Suppressor macrophage (primary cell): ENCODE measurements at regions not wholly inside any gene's neighbourhood (a gene's known extent, or its start where the extent isn't known, plus 50 kb on each side); places are given as distances from the start of the nearest gene placed in this dataset.

ENCODE experiments used
- DNase-seq, 4 experiments: peaks; one replicate each; pipeline ENCODE4 v3.0.0-alpha.2; 2020 to 2022

DNA sequence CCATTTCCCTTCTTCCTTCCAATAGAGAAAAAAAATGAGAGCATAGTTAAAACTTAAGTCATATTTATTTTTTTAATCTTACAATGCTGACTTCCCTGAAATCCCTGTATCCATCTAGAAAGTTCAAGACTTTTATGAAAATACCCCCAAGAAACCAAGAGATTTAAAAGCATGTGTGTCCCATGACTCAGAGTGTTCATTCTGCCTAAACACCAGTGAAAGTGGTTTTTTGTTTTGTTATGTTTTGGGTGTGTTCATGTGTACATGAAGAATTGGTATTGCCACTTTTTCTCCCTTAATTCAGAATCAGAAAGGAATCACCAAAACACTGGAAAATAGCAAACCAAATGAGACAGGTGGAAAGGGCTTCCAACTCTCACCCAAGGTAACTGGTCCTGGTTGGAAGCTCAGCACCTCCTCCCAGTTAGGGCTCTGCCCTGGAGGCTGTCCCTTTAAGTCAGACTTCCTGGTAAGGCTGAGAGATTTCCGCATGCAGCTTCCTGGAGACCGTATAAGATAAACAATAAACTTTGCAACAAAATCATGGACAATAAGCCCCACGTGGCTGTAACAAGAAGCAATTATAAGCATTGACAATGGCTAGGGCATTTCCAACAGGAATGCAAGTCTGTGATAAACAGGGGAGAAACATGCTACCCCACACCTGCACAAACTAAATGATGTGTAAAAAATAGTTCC is 121.9 kb upstream of the ARHGEF3 start:
- DNase-seq, result peak; percentile 52 to 81 (median 64)

GRCh38 chr3:56921573-56922453 is 120.1 kb upstream of the ARHGEF3 start:
- DNase-seq, result peak in 2 of 4 experiments; percentile 19 to 38

DNA sequence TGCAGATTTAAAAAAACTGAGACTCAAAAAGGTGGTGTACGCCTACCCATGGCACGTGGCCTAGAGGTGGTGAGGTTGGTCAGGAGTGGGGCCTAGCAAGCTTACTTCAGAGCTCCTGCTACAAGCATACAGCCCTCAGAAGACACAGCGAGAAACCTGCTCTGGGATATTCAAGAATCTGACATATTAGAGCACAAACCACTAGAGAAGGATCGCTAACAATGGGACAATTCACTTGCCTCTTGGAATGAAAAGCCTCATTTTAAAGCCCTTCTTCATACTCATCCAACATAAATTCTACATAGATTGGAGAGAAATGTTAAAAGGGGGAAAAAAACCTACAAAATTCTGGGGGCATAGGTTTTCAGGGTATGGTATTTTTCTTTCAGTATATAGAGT is 118.0 kb upstream of the ARHGEF3 start:
- DNase-seq, result no peak

DNA sequence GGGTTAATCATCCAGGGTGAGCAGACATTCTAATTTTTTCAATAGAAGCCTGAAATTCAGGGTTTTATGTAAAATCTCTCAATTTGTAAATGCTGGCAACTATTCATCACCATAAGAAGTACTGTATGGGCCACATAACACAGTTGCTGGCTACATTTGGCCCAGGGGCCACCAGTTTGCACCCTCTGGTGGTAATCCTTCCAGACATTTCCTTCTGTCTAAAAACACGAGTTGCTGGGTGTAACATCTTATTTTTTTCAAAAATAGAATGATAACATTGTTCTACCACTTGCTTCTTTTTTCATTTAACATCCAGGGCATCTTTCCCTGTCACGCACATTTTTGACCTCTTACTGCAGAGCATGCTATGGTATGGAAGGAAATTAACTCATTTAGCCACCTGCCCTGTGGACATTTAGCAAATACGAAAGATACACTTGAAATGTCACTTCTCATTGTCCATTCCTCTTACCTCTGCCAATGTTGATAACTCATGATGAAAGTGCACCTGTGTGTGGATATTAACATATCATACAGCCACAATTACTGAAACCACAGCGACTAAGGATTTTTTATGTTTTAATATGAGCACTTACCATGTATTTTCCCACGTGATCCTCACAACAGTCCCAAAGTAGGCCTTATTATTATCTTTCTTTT is 117.5 kb upstream of the ARHGEF3 start:
- peak in 2 of 4 experiments; percentile 21 to 22 for DNase-seq

DNA sequence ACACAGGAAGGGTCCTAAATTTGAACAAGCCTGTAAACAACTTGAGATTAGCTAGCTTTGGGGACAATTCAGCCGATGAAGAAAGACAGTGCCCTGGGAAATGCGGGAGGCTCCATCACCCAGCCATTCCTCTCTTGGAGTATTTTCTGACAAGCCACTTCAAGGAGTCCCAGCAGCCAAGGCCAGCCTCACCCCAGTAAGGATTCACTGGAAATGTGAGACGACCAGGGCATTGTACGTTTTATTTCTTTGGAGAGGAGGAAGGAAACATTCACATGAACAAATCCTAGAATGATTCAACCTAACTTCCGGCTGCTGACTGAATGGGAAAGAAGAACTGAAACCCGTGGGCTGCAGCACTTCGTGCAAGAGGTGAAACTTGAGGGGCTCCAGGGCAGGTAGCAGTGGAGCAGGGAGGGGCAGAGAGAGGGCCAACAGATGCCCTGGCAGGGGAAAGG is 116.4 kb upstream of the ARHGEF3 start:
- peak; percentile 44 to 75 (median 68) for DNase-seq

GRCh38 chr3:56917361-56918110 is 115.8 kb upstream of the ARHGEF3 start:
- DNase-seq, result no peak

DNA sequence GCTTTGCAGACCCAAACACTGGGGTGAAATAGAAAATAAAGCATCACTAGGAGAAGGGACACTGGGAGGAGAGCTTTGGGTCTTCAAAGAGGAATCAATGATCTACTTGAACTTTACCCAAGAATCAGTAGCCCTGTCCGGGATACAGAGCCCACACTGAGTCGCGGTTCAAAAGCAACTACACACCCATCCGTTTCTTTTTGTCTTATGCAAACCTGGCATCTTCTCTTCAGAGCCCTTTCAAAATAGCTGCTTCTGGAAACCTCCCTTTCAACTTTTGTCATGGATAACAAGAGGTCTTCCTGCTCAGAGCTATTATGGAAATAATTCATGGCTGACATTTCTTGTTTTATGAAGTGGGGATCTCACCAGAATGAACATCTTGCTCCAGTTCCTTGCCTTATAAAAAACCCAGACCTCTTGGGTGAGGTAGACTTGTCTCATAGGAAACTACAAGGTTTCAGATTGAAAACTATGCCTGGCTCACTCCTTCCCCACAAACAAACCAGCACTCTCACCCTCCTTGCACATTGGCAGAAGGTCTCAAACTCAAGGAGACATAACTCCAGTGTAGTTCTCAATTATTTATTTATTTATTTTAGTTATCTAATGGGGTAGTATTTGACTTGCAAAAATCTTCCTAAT is 115.1 kb upstream of the ARHGEF3 start:
- DNase-seq, result no peak

DNA sequence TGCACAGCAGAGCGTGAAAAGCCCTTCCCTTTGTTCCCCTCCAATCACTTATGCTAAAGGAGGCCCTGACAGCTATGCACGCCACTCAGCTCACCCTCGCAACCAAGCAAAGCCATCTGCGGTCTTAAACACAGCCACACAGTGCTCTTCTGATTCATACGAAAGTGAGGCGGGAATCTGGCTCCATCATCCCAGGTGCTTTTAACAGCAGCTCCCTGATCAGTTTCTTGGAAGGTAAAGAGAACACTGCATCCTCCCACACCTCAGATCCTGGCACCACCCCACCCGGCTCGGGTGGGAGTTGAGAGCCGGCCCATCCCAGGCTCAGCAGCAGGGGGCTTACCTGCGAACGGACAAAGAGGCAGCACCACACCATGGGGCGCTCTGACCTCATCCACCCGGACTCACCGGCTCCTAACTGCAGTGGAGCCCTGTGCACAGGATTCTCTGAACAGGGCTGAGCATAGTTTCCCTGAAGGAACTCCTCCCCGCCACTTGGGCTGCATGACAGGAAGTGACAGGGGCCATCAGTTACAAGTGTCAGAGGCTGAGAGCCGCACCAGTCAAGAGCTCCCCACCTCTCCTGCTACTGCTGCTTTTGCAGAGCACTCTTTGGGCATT is 114.3 kb upstream of the ARHGEF3 start:
- peak; percentile 53 to 78 (median 72) for DNase-seq

DNA sequence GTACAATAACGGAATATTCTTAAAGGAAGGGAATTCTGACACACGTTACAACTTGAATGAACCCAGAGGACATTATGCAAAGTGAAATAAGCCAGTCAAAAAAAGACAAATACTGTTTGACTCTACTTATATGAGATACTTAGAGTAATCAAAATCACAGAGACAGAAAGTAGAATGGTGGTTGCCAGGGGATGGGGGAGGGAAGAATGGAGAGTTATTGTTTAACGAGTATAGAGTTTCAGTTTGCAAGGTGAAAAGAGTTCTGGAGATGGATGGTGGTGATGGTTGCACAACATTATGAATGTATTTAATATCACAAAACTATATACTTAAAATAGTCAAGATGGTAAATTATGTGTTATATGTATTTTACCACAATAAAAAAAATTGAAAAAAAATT is 112.9 kb upstream of the ARHGEF3 start:
- DNase-seq, result no peak

DNA sequence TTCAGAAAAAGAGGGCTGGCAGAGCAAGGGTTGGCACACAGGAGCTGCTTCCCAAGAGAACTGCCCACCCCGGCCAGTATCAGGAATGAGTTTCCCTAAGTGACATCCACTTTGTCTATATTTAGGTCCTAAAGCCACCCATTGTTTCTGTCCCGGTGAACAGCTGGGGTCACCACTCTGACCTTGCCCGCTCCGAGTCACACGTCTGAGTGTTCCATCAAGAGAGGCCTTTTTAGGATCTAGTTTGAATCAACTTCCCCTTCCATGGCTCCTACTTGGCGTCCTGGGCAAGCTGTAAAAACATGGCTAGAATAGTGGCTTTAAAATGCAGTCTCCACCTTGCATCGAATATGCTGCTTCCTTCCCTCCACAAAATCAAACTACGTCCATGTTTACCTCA is 109.6 kb upstream of the ARHGEF3 start:
- peak in 3 of 4 experiments; percentile 46 to 50 (median 47) for DNase-seq

- no peak for DNase-seq
Measured at GRCh38 chr3:56909349-56909748, 107.6 kb upstream of the ARHGEF3 start.

DNA sequence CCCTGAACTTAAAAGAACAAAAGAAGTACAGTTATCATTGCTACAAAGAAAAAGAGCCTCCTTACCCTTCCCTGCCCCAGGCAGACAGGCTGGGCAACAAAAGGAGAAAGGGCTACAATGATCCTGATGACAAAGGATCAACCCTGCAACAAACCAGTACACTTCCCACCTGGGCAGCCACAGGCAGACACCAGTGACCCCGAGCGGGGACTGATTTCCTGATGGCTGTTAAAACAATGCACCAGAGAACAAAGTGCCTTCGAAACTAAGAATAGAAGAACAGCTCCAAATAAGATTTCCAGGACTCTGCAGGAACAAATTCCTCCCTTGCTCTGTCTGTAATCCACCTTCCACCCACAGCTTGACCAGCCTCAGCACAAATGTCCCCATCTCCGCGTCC is 106.3 kb upstream of the ARHGEF3 start:
- DNase-seq, result no peak

DNA sequence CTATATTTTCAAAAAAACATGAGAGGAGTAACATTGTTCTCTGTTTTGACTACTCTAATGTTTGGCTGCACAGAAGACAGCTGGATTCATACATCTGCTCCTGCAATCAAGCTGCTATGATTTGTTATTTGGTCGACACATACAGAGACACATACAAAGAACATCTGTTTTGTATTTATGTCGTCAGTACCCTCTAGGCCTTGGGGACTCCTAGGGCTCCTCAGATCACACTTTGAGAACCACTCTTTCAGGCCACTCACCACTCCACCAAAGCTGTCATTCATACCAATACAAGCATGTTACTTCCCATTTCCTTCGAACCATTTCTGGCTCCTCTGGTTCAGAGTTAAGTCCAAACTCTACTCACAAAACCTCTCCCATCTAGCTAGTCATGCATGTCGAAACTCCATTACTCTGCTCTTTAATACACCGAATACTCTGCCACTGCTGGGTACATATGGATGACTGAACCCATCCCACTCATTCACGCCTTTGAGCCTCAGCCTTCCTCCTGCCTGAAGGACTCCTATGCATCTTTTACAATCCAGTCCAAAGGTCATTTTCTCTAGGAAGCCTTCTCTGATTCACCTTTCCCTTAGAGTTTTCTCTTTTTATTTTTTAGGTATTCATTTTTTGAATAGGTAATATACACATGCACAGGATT is 102.9 kb upstream of the ARHGEF3 start:
- DNase-seq, result peak; percentile 55 to 80 (median 58)

- no peak for DNase-seq
Measured at GRCh38 chr3:56903231-56903782, 101.6 kb upstream of the ARHGEF3 start.

GRCh38 chr3:56902468-56903160 is 100.9 kb upstream of the ARHGEF3 start:
- DNase-seq, result no peak

- DNase-seq, result no peak
Measured at GRCh38 chr3:56900801-56901200, 99.1 kb upstream of the ARHGEF3 start.

DNA sequence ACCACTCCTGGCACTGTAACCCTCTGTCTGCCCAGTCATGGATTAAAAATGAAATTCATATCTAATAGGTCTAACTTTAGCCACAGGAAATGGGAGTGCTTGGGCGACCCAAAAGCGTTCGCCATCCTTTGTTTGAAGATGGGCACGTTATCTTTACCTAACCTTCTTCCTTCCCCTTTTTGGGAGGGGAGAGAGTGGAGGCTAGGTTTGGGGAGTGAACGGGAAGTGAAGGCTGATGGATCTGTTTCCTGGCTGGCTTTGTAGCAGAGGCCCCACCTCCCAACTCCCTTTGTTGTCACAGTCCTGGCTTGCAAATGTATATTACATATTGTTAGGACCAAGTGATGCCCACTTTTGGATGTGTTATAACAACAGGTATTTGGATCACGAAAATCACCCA is 98.1 kb upstream of the ARHGEF3 start:
- DNase-seq, result no peak

GRCh38 chr3:56899078-56899477 is 97.3 kb upstream of the ARHGEF3 start:
- DNase-seq, result no peak

DNA sequence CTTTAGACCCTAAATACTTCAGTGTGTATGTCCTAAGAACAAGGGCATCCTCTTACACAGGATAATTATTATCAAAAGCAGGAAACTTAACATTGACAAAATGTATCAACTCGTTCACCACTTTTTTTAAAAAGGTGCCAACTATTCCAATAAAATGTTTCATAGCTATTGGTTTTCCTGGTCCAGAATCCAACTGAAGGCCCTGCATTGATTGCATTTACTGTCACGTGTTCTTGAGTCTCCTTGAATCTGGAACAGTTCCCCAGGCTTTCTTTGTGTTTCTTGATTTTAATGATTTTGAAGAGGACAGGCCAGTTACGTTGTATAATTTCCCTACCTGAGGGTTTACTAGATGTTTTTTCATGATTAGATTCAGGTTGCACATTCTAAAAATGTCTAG is 94.6 kb upstream of the ARHGEF3 start:
- DNase-seq, result no peak

- peak; percentile 17 to 44 (median 34) for DNase-seq
Measured at GRCh38 chr3:56894881-56895431, 93.2 kb upstream of the ARHGEF3 start.
